Common myeloid progenitor, CD34-positive (primary cell): ENCODE measurements at regions not wholly inside any gene's neighbourhood (a gene's known extent, or its start where the extent isn't known, plus 50 kb on each side); places are given as distances from the start of the nearest gene placed in this dataset.

Experiments used
- CTCF ChIA-PET: fragments of 350-600 bp; sonication (Branson Sonifier 250); formaldehyde crosslinking; loops from one replicate; lab custom pipeline; 2021; ENCODE audit warnings: antibody characterized with exemption; lab: Charles Lee
- POLR2A ChIA-PET: fragments of 350-600 bp; sonication (Branson Sonifier 250); formaldehyde crosslinking; loops from one replicate; lab custom pipeline; 2021; ENCODE audit warnings: antibody characterized with exemption; lab: Charles Lee
- DNase-seq, 3 donors: peaks; one replicate each; pipeline versions ENCODE4 v3.0.0 to v3.0.0-alpha.2; 2013
- H3K27ac ChIP-seq, 2 experiments: 1 replicate in 1 of 2; 2 replicates in 1 of 2; pipeline ENCODE4 v1.7.0; 2013; ENCODE audit warnings: inconsistent platforms in 2 of 2, low read length in 2 of 2, mild to moderate bottlenecking in 2 of 2, low read depth in 1 of 2, moderate library complexity in 1 of 2; ENCODE audit not compliant: severe bottlenecking in 2 of 2, insufficient read depth in 1 of 2, poor library complexity in 1 of 2
- H3K27me3 ChIP-seq, 5 experiments: replicated peaks in 2 of 5; 1 replicate in 3 of 5; 2 replicates in 2 of 5; pipeline versions ENCODE4 v1.6.1 to v1.7.0; 2013; ENCODE audit warnings: low read length in 4 of 5, mild to moderate bottlenecking in 2 of 5, moderate library complexity in 2 of 5, inconsistent platforms in 1 of 5; ENCODE audit not compliant: insufficient read depth in 5 of 5, control insufficient read depth in 4 of 5
- H3K36me3 ChIP-seq, 4 experiments: 1 replicate in 2 of 4; 2 replicates in 2 of 4; pipeline versions ENCODE4 v1.6.1 to v1.7.0; 2013; ENCODE audit warnings: low read length in 3 of 4, control low read depth in 1 of 4, mild to moderate bottlenecking in 1 of 4; ENCODE audit not compliant: control insufficient read depth in 4 of 4, insufficient read depth in 4 of 4
- H3K4me1 ChIP-seq, 4 experiments: 1 replicate in 3 of 4; 2 replicates in 1 of 4; pipeline versions ENCODE4 v1.6.1 to v1.7.1; 2013; ENCODE audit warnings: low read length in 3 of 4, mild to moderate bottlenecking in 3 of 4, control low read depth in 1 of 4, inconsistent platforms in 1 of 4, moderate library complexity in 1 of 4; ENCODE audit not compliant: control insufficient read depth in 4 of 4, insufficient read depth in 4 of 4; ENCODE audit errors: control extremely low read depth in 1 of 4
- H3K4me3 ChIP-seq, 7 experiments: 1 replicate in 4 of 7; 2 replicates in 3 of 7; pipeline versions ENCODE4 v1.5.1 to v1.7.0; 2013; ENCODE audit warnings: mild to moderate bottlenecking in 7 of 7, low read length in 6 of 7, moderate library complexity in 6 of 7, inconsistent platforms in 2 of 7, low read depth in 2 of 7, control low read depth in 1 of 7; ENCODE audit not compliant: insufficient read depth in 4 of 7, control insufficient read depth in 1 of 7; ENCODE audit errors: extremely low read depth in 1 of 7
- H3K9me3 ChIP-seq, 5 experiments: 1 replicate in 4 of 5; 2 replicates in 1 of 5; pipeline versions ENCODE4 v1.6.1 to v1.7.1; 2013; ENCODE audit warnings: low read length in 4 of 5, mild to moderate bottlenecking in 2 of 5, inconsistent platforms in 1 of 5, low read depth in 1 of 5, moderate library complexity in 1 of 5; ENCODE audit not compliant: control insufficient read depth in 4 of 5, insufficient read depth in 2 of 5; ENCODE audit errors: control extremely low read depth in 1 of 5
- WGBS: methylation state at CpG from one replicate; pipeline ENCODE4 v1.1.5; 2013; ENCODE audit not compliant: insufficient coverage; 5-methylcytosine and 5-hydroxymethylcytosine counted together

GRCh38 chr5:126269511-126269910 lies 153.7 kb upstream of the GRAMD2B start:
- Histone ChIP-seq H3K36me3 (no peaks in the 10 kb centered on the region), H3K9me3 (no peaks in the 10 kb centered on the region), H3K27ac (no peak overlapping the region), H3K4me3 (no peak overlapping the region), H3K27me3 (peaks cover 0 to 2% (median 0%) of the 10 kb centered on the region in 5 experiments), H3K4me1 (no peaks in the 10 kb centered on the region)
- POLR2A ChIA-PET = no interaction called here
- DNase-seq = no peak
- no CpG with 5 or more reads among the region's 1 CpG for WGBS
- CTCF ChIA-PET = no interaction called here

- H3K27me3 ChIP-seq = peaks cover 0 to 2% (median 0%) of the 10 kb centered on the region in 5 experiments
- no peak overlapping the region for H3K27ac ChIP-seq
- ChIA-PET POLR2A (no interaction called here), CTCF (no interaction called here)
- no peaks in the 10 kb centered on the region for H3K4me1 ChIP-seq
- DNase-seq = no peak
- 100% methylated on average over 2 of the region's 3 CpGs for WGBS
- H3K9me3 ChIP-seq = no peaks in the 10 kb centered on the region
- no peak overlapping the region for H3K4me3 ChIP-seq
- H3K36me3 ChIP-seq = no peaks in the 10 kb centered on the region
These were observed 152.1 kb upstream of the GRAMD2B start for GRCh38 chr5:126271141-126271540.

- no peaks in the 10 kb centered on the region for H3K4me1 ChIP-seq
- H3K9me3 ChIP-seq = no peaks in the 10 kb centered on the region
- DNase-seq = no peak
- POLR2A ChIA-PET = no interaction called here
- H3K27ac ChIP-seq = no peak overlapping the region
- CTCF ChIA-PET = no interaction called here
- H3K27me3 ChIP-seq = peaks cover 0 to 2% (median 0%) of the 10 kb centered on the region in 5 experiments
- 80% methylated on average over 1 of the region's 2 CpGs for WGBS
- H3K4me3 ChIP-seq = no peak overlapping the region
- no peaks in the 10 kb centered on the region for H3K36me3 ChIP-seq
These were observed 149.0 kb upstream of the GRAMD2B start for GRCh38 chr5:126274076-126274762.

- no peak overlapping the region for H3K4me3 ChIP-seq
- WGBS = 80% methylated on average over 1 of the region's 3 CpGs
- ChIA-PET POLR2A (no interaction called here), CTCF (no interaction called here)
- H3K4me1 ChIP-seq = no peaks in the 10 kb centered on the region
- no peaks in the 10 kb centered on the region for H3K9me3 ChIP-seq
- H3K36me3 ChIP-seq = no peaks in the 10 kb centered on the region
- DNase-seq = no peak
- peaks cover 0 to 1% (median 0%) of the 10 kb centered on the region in 5 experiments for H3K27me3 ChIP-seq
- no peak overlapping the region for H3K27ac ChIP-seq
These were observed 148.5 kb upstream of the GRAMD2B start for GRCh38 chr5:126274763-126275125.

GRCh38 chr5:126277762-126278161 lies 145.4 kb upstream of the GRAMD2B start:
- POLR2A ChIA-PET = no interaction called here
- H3K4me1 ChIP-seq = no peaks in the 10 kb centered on the region
- H3K36me3 ChIP-seq = no peaks in the 10 kb centered on the region
- H3K9me3 ChIP-seq = no peaks in the 10 kb centered on the region
- CTCF ChIA-PET = no interaction called here
- no peak overlapping the region for H3K27ac ChIP-seq
- H3K4me3 ChIP-seq = no peak overlapping the region
- no peak for DNase-seq
- H3K27me3 ChIP-seq = no peaks in the 10 kb centered on the region

GRCh38 chr5:126280343-126280742 lies 142.9 kb upstream of the GRAMD2B start:
- POLR2A ChIA-PET = no interaction called here
- Histone ChIP-seq H3K9me3 (no peaks in the 10 kb centered on the region), H3K27ac (no peak overlapping the region), H3K36me3 (no peaks in the 10 kb centered on the region), H3K4me1 (no peaks in the 10 kb centered on the region), H3K4me3 (no peak overlapping the region), H3K27me3 (no peaks in the 10 kb centered on the region)
- 100% methylated on average over 1 of the region's 1 CpG for WGBS
- CTCF ChIA-PET = no interaction called here
- no peak for DNase-seq

GRCh38 chr5:126280846-126281245 lies 142.4 kb upstream of the GRAMD2B start:
- POLR2A ChIA-PET = no interaction called here

More at GRCh38 chr5:126280846-126281245, 142.4 kb upstream of the GRAMD2B start:
- no peaks in the 10 kb centered on the region for H3K27me3 ChIP-seq
- H3K9me3 ChIP-seq = no peaks in the 10 kb centered on the region
- no peaks in the 10 kb centered on the region for H3K4me1 ChIP-seq
- CTCF ChIA-PET = no interaction called here
- no peak for DNase-seq
- no peak overlapping the region for H3K4me3 ChIP-seq
- H3K36me3 ChIP-seq = no peaks in the 10 kb centered on the region
- H3K27ac ChIP-seq = no peak overlapping the region
